K562 (cell line): ENCODE measurements at regions not wholly inside any gene's neighbourhood (a gene's known extent, or its start where the extent isn't known, plus 50 kb on each side); places are given as distances from the start of the nearest gene placed in this dataset.

ENCODE experiments used
- ATAC-seq: fragments of 200-7000 bp; cut with Tn5 transposase; 3 replicates; pipeline ENCODE4 v1.9.1; 2020; ENCODE audit warnings: moderate library complexity
- BruUV-seq: library from RNA; stranded (reverse); fragments of 400-500 nt; replicated peaks from 2 replicates; lab custom pipeline; 2021; lab: Mats Ljungman, UMichigan
- CTCF ChIA-PET: fragments of 300-600 bp; formaldehyde crosslinking; extraction: SDS; loops from one replicate; lab custom pipeline; 2021; ENCODE audit warnings: low intra/inter-chr PET ratio; lab: Yijun Ruan, JAX
- POLR2A ChIA-PET: fragments of 300-600, 350-650 bp; sonication (Branson Sonifier 250); formaldehyde crosslinking; extraction: SDS; loops from one replicate; lab custom pipeline; 2021; ENCODE audit warnings: antibody characterized with exemption, inconsistent platforms; lab: Yijun Ruan, JAX
- DNase-seq, 4 experiments: peaks; one replicate each; pipeline versions ENCODE4 v3.0.0 to v3.0.0-alpha.2; 2011 to 2018; ENCODE audit warnings: low spot score in 3 of 4, mixed read lengths in 3 of 4; ENCODE audit errors: extremely low read depth in 1 of 4
- FAIRE-seq: peaks from 2 replicates; lab custom pipeline; 2011; peaks lifted over from hg19 to GRCh38; lab: Jason Lieb, UNC
- H2AFZ ChIP-seq: 2 replicates; pipeline ENCODE4 v1.6.0; 2011; ENCODE audit warnings: low read depth, low read length, control low read depth, inconsistent platforms
- H3K27ac ChIP-seq: fragments of 200-600 bp; 3 replicates; pipeline ENCODE4 v1.8.0; 2011; ENCODE audit warnings: low read depth, mild to moderate bottlenecking, control low read depth, inconsistent platforms, low read length, moderate library complexity, mixed read lengths; ENCODE audit errors: extremely low read depth
- H3K27me3 ChIP-seq, 2 experiments: fragments of 300-600 bp in 1 of 2; 2 replicates in 1 of 2; 3 replicates in 1 of 2; pipeline versions ENCODE4 v1.6.0 to v1.8.0; 2011; ENCODE audit warnings: inconsistent platforms in 2 of 2, low read length in 2 of 2, mild to moderate bottlenecking in 1 of 2, mixed read lengths in 1 of 2, moderate library complexity in 1 of 2; ENCODE audit not compliant: control insufficient read depth in 2 of 2, insufficient read depth in 2 of 2
- H3K36me3 ChIP-seq: fragments of 300-600 bp; 3 replicates; pipeline ENCODE4 v1.8.0; 2011; ENCODE audit warnings: mild to moderate bottlenecking, low read length, inconsistent platforms; ENCODE audit not compliant: control insufficient read depth, insufficient read depth
- H3K4me1 ChIP-seq, 2 experiments: fragments of 200-600 bp in 1 of 2; replicated peaks in 1 of 2; 2 replicates in 1 of 2; 3 replicates in 1 of 2; pipeline versions ENCODE4 v1.5.1 to v1.8.0; 2011; ENCODE audit warnings: inconsistent platforms in 2 of 2, low read length in 2 of 2, mild to moderate bottlenecking in 1 of 2, mixed read lengths in 1 of 2, moderate library complexity in 1 of 2; ENCODE audit not compliant: control insufficient read depth in 2 of 2, insufficient read depth in 2 of 2
- H3K4me2 ChIP-seq: 2 replicates; pipeline ENCODE4 v1.6.1; 2011; ENCODE audit warnings: low read length, control low read depth, inconsistent platforms, mixed read lengths; ENCODE audit not compliant: insufficient read depth
- H3K4me3 ChIP-seq: fragments of 200-600 bp; sonication (generic), shearing (Covaris generic); 2 replicates; pipeline ENCODE4 v1.5.1; 2016; ENCODE audit warnings: control low read depth, inconsistent platforms
- H3K79me2 ChIP-seq: fragments of 200-600 bp; 3 replicates; pipeline ENCODE4 v1.8.0; 2011; ENCODE audit warnings: low read length, inconsistent platforms; ENCODE audit not compliant: control insufficient read depth, insufficient read depth
- H3K9ac ChIP-seq, 2 experiments: 2 replicates each; pipeline versions ENCODE4 v1.6.0 to v1.6.1; 2011; ENCODE audit warnings: low read depth in 2 of 2, low read length in 2 of 2, control low read depth in 1 of 2, inconsistent platforms in 1 of 2, mild to moderate bottlenecking in 1 of 2, mixed read lengths in 1 of 2; ENCODE audit not compliant: insufficient read depth in 1 of 2
- H3K9me1 ChIP-seq: one replicate; pipeline ENCODE4 v1.6.0; 2011; ENCODE audit warnings: inconsistent platforms, mild to moderate bottlenecking, low read length, moderate library complexity; ENCODE audit not compliant: control insufficient read depth, insufficient read depth
- H3K9me3 ChIP-seq: replicated peaks from 2 replicates; pipeline ENCODE4 v1.5.1; 2011; ENCODE audit warnings: low read depth, low read length, inconsistent platforms; ENCODE audit not compliant: control insufficient read depth, insufficient read depth
- H4K20me1 ChIP-seq: replicated peaks from 2 replicates; pipeline ENCODE4 v1.6.1; 2011; ENCODE audit warnings: low read length, inconsistent platforms, mixed read lengths; ENCODE audit not compliant: control insufficient read depth, insufficient read depth
- ATF3 ChIP-seq, 2 experiments: fragments of 450-650 bp in 1 of 2; sonication (generic) in 1 of 2; formaldehyde crosslinking in 1 of 2; IDR thresholded peaks in 1 of 2; conservative IDR thresholded peaks in 1 of 2; 2 replicates each; pipeline versions ENCODE4 v1.6.1 to v1.8.1; 2016 to 2023; ENCODE audit warnings: mild to moderate bottlenecking in 2 of 2, moderate library complexity in 2 of 2, inconsistent platforms in 1 of 2, missing genetic modification reagents in 1 of 2
- CREBBP ChIP-seq: IDR thresholded peaks from one replicate; pipeline ENCODE4 v1.6.1; 2012; ENCODE audit warnings: low read depth, mild to moderate bottlenecking, control low read depth, inconsistent platforms, low read length
- GTF2E2 ChIP-seq: fragments of 200-800 bp; sonication (Bioruptor generic); IDR thresholded peaks from 2 replicates; pipeline ENCODE4 v1.6.1; 2016; ENCODE audit warnings: missing genetic modification characterization, missing compliant biosample characterization
- POLR2G ChIP-seq: fragments of 200-400 bp; formaldehyde crosslinking; IDR thresholded peaks from 2 replicates; pipeline ENCODE4 v1.6.1; 2017; ENCODE audit warnings: low read depth, mild to moderate bottlenecking, antibody characterized with exemption, low read length, moderate library complexity
- SMAD1 ChIP-seq: fragments of 150-350 bp; IDR thresholded peaks from 2 replicates; pipeline ENCODE4 v1.6.1; 2014; ENCODE audit warnings: low read length, low read depth; ENCODE audit not compliant: partially characterized antibody
- TBP ChIP-seq: optimal IDR thresholded peaks from 2 replicates; pipeline ENCODE3; 2011; ENCODE audit warnings: low read depth, low read length, improper control_type of control experiment
- THRAP3 ChIP-seq: fragments of 450-650 bp; IDR thresholded peaks from 2 replicates; pipeline ENCODE4 v1.6.1; 2016; ENCODE audit warnings: mild to moderate bottlenecking, inconsistent platforms, borderline replicate concordance
- TOE1 ChIP-seq, 2 experiments: fragments of 450-650 bp in 1 of 2; sonication (generic) in 1 of 2; formaldehyde crosslinking in 1 of 2; IDR thresholded peaks; 2 replicates each; pipeline versions ENCODE4 v1.7.1 to v1.8.0; 2016 to 2022; ENCODE audit warnings: borderline replicate concordance in 2 of 2, mild to moderate bottlenecking in 2 of 2, antibody characterized with exemption in 1 of 2, inconsistent platforms in 1 of 2, low read depth in 1 of 2, missing genetic modification reagents in 1 of 2, moderate library complexity in 1 of 2
- ZNF324 ChIP-seq: fragments of 250-450 bp; sonication (Bioruptor Pico); IDR thresholded peaks from 2 replicates; pipeline ENCODE4 v1.4.0; 2020; ENCODE audit warnings: mild to moderate bottlenecking
- ZNF668 ChIP-seq: fragments of 250-450 bp; sonication (Bioruptor Pico); IDR thresholded peaks from 2 replicates; pipeline ENCODE4 v1.8.0; 2022; ENCODE audit warnings: mild to moderate bottlenecking, inconsistent platforms
- ZNF76 ChIP-seq: fragments of 250-450 bp; sonication (Bioruptor Pico); IDR thresholded peaks from 2 replicates; pipeline ENCODE4 v1.4.0; 2020; ENCODE audit warnings: mild to moderate bottlenecking, moderate library complexity, borderline replicate concordance
- WGBS: fragments of 100-300 bp; shearing (Covaris generic); methylation state at CpG from one replicate; pipeline ENCODE4 v1.1.6; 2016; ENCODE audit warnings: low coverage, mixed read lengths; ENCODE audit not compliant: insufficient coverage; ENCODE audit errors: missing lambda C conversion rate; 5-methylcytosine and 5-hydroxymethylcytosine counted together
- in situ Hi-C: fragments of 300-500 bp; cut with MboI; formaldehyde crosslinking; loops from 4 replicates; pipeline ENCODE4 v1.15.0; 2018; ENCODE audit warnings: inconsistent platforms, mixed read lengths
- intact Hi-C: fragments of 100-400 bp; cut with micrococcal nuclease; formaldehyde crosslinking; loops from 2 replicates; pipeline ENCODE4 v1.14.2; 2022
- TF ChIP-seq, protein P1 (sequence below): fragments of 450-650 bp; formaldehyde crosslinking; IDR thresholded peaks from 2 replicates; pipeline ENCODE4 v1.4.0; 2020; ENCODE audit warnings: mild to moderate bottlenecking, moderate library complexity

DNA sequence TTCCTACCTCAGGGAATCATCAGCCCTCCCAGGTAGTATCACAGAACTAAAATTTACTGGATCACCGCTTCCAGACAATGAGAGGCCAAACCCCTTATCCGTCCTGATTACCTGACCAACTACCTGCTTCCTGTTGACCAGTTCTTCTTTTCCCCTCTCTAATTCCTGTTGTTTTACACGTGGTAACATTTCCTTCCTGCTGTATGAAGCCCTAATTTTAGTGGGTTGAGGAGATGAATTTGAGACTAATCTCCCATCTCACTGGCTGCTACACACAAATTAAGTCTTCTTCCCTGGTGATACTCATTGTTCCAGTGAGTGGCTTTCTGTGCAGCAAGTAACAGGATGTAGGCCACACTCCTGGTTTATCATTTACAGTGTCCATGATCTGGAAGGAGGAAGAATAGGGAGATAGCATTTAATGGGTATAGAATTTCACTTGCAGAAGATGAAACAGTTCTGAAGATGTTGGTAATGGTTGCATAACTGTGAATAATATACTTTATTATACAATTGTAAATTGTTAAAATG, 2112.9 kb downstream of the NCAM2 start:
- no peak overlapping the region for H3K27ac ChIP-seq

More for the DNA sequence above, 2112.9 kb downstream of the NCAM2 start:
- Histone ChIP-seq H3K36me3 (no peaks in the 10 kb centered on the region), H3K4me2 (no peak overlapping the region), H3K9me3 (0 out of 2 replicates have a peak, but pooled peaks cover 2% of the 10 kb centered on the region), H3K27me3 (no peaks in the 10 kb centered on the region), H3K79me2 (no peaks in the 10 kb centered on the region), H3K9ac (no peak overlapping the region), H3K9me1 (no peaks in the 10 kb centered on the region), H3K4me1 (no peaks in the 10 kb centered on the region), H3K4me3 (no peak overlapping the region), H4K20me1 (no peaks in the 10 kb centered on the region), H2AFZ (no peak overlapping the region)
- POLR2A ChIA-PET = no interaction called here
- no peak for ATAC-seq
- CTCF ChIA-PET = no interaction called here
- no TSS peak for BruUV-seq
- 0% methylated on average over 3 of the region's 3 CpGs for WGBS
- in situ Hi-C loops = no loop called here
- no peak for TF ChIP-seq CREBBP
- TF ChIP-seq TOE1 (IDR thresholded peaks at IDR 0.05; ENCODE audit: borderline replicate concordance) = no peak
- TF ChIP-seq TOE1 (CRISPR knock-in tag; IDR thresholded peaks at IDR 0.05; ENCODE audit: borderline replicate concordance, low read depth) = no peak
- no peak for TF ChIP-seq ZNF324 (CRISPR knock-in tag)
- no peak for TF ChIP-seq POLR2G
- no peak for TF ChIP-seq SMAD1
- no peak for TF ChIP-seq TBP
- TF ChIP-seq ZNF76 (CRISPR knock-in tag) = no peak
- no peak for TF ChIP-seq ATF3 (IDR thresholded peaks at IDR 0.05)
- no peak for TF ChIP-seq ATF3 (CRISPR knock-in tag; conservative IDR thresholded peaks at IDR 0.05)
- TF ChIP-seq, protein P1, sequence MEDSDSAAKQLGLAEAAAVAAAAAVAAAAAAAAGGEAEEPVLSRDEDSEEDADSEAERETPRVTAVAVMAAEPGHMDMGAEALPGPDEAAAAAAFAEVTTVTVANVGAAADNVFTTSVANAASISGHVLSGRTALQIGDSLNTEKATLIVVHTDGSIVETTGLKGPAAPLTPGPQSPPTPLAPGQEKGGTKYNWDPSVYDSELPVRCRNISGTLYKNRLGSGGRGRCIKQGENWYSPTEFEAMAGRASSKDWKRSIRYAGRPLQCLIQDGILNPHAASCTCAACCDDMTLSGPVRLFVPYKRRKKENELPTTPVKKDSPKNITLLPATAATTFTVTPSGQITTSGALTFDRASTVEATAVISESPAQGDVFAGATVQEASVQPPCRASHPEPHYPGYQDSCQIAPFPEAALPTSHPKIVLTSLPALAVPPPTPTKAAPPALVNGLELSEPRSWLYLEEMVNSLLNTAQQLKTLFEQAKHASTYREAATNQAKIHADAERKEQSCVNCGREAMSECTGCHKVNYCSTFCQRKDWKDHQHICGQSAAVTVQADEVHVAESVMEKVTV (CRISPR knock-in tag) = no peak
- no peak for TF ChIP-seq GTF2E2 (tag)
- no peak for TF ChIP-seq ZNF668
- TF ChIP-seq THRAP3 = no peak
- FAIRE-seq = no peak
- intact Hi-C loops = no loop called here
- no peak for DNase-seq
